ENCODE measurements at regions not wholly inside any gene's neighbourhood (a gene's known extent, or its start where the extent isn't known, plus 50 kb on each side); places are given as distances from the start of the nearest gene placed in this dataset.

DNA sequence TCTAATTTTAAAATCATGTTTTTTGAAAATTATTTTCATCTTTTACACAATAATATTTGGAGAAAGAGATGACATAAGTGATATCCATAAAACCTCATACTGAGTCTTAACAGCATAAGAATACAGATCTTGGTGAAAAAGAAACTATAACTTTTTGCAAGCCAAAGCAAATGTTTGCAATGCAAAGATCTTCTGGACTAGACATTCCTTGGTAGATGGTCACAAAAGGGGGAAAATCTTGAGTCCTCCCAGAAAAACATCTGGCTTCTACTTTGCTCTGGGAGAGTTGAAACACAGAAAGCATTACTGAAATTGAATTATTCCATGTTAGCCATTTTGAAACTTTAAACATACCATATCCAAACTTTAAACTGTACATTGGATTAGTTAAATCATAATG is 308.2 kb downstream of the ANXA1 start:
- DNase-seq (ENCODE audit: low spot score) = no peak

DNA sequence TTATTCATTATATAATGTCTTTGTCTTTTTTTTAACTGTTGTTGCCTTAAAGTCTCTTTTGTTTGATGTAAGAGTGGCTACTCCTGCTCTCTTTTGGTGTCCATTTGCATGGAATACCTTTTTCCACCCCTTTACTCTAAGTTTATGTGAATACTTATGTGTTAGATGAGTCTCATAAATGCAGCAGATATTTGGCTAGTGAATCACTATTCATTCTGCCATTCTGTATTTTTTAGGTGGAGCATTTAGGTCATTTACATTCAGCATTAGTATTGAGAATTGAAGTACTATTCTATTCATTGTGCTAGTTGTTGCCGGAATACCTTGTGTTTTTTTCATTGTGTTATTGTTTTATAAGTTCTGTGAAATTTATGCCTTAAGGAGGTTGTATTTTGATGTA is 317.1 kb downstream of the ANXA1 start:
- DNase-seq (ENCODE audit: low spot score) = no peak

DNA sequence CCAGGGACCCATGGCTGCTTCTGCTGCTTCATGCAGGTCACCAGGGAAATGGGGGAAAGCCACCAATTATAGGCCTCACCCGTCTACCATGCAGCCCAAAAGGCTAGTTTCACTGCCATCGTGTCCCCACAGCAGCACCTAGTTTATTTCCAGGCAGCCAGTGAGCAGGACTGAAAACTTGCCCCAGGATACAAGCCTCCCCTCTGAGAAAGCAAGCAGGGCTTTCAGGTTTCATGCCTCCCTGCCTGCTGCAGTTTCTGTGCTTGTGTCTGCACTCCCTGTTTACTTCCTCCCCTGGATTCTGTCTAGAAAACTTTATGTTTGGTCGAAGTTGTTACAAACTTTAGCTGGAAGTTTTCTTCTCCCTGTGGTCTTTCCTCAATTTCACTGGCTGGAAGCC is 319.1 kb downstream of the ANXA1 start:
- DNase-seq (ENCODE audit: low spot score) = no peak

DNA sequence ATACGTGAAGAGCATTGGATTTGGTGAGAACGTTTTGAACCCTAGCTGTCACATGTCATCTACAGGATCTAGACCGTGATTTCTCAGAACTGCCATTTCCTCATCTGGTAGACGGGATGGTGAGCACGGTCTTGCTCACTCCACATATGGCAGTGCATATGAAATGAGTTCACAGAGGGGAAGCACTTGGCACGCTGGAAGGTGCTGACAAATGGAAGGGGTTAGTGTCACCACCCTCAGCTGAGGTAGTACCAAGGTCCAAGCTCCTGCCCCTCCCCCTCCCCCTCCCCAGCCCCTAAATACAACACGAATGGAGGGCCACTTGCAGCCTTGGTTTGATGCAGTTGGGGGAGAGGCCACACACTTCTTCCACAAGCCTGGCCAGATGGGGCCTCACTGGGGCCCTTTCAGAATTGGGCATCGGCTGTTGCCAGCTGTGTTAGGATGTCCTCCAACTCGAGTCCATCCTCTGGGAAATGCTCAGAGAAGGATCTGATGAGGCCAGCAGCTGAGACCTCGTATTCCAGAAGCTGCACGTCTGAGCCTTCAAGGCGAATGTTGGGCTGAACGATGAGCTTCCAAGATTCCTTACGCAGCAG is 322.4 kb downstream of the ANXA1 start:
- no peak for DNase-seq (ENCODE audit: low spot score)

DNA sequence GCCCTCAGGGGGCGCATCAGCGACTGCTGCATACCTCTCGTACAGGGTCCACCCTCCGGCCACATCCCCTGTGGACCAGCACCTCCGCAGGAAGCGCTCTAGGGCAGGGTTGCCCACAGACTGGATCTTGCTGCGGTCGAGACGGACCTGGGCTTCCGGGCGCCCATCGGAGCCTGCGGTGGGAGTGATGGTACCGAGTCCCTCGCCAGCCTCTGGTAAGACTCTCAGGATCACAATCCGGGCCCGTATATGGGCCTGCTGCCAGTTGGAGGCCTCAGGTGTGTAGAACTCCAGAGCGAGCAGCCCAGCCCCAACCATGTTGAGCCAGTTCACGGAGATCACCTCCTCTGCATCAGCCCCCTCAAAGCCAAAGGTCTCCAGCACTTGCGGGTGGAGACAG is 323.0 kb downstream of the ANXA1 start:
- DNase-seq (ENCODE audit: low spot score) = no peak

DNA sequence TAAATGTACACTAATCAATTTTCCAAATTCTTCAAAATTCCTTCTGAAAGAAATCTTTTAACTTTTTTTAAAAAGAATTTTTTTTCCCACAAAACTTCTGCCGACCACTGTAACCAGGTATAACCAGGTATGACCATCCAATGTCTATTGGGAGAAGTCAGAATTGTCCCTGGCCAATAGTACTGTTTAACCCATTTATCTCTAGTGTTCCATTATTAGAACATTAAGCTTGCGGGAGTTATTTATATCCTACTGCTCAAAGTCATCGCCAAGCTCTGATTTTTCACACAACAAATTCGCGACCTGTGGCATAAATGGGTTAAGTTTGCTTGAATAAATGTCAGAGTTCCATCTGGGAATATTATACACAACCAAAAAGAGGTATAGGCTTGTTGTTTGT is 343.2 kb downstream of the ANXA1 start:
- no peak for DNase-seq (ENCODE audit: low spot score)

DNA sequence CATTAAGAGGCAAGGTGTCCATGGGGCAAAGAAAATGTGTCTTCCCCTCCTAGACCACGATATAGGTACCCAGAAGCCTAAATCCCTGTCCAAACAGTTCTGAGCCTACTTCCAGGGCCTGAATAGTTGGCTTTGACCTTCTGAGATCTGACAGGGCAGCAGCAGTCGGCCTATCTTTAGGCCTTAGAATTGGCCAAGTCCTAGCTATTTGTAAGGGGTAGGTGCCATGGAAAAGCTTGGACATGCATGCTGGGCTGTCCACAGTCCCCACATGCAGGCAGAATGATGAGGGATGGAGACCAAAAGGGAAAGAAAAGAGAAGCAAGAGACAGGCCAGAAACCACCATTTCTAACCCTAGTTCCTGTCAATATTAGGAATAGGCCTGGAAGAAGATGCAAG is 346.1 kb downstream of the ANXA1 start:
- DNase-seq (ENCODE audit: low spot score) = no peak

DNA sequence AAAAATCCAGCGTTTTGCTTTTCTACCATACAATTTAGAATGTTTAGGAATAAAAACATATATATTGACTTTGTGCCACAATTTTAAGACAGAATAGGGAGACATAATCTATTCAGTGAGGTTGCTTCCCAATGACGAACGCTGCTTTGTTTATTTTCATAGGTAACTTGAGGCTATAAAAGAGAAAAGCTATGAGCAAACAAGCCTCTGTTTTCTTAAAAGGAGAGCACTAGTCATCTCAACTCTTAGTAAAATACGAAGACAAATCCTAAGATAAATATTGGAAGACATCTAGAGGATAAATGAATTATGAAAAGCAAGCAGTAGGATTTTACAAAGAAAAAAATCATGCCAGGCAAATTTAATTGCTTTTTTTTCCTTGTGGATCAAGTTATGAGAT is 363.6 kb downstream of the ANXA1 start:
- DNase-seq (ENCODE audit: low spot score) = no peak

DNA sequence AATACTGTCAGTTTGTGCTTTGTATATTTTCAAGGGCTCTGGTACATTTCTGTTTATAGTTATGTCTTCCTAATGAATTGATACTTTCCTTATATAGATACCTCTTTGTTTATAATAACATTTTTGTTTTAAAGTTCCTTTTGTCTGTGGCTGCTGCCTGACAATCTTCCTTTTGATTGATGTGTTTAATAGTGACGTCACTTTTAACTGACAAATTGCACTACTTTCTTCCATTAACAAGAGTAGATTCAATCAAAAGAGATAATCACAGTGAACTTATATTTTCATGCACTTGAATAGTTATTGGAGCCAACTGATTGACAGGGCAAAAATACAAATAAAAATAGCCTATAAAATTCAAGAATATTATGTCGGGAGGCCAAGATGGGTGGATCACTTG is 371.7 kb downstream of the ANXA1 start:
- DNase-seq (ENCODE audit: low spot score) = no peak

DNA sequence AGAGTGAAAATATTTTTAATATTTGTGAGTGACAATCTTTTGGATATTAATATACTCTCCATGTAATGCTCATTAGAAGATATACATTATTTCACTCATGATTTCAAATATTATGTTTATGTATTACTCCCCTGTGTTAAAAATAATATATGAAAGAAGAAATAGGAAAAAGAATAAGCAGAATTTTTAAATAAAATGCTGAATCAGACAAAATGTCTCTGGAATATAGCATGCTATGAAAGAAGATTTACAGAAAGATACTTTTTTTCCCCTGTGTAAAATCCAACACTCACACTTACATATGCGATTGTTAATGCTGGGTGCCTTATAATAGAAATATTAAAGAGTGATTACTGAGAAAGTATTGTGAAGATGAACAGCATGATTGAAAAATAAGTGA is 373.7 kb downstream of the ANXA1 start:
- DNase-seq (ENCODE audit: low spot score) = no peak

DNA sequence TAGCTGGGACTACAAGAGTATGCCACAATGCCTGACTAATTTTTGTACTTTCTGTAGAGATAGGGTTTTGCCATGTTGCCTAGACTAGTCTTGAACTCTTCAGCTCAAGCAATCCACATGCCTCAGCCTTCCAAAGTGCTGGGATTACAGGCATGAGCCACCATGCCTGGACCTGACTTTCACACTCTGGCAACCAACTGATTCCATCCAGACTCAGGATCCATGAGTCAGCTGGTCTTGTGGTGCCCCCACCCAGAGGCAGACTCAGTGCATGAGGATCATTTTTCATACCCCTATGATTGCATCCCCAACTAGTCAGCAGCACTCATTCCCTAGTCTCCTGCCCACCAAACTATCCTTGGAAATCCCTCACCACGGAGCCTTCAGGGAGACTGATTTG is 375.9 kb downstream of the ANXA1 start:
- no peak for DNase-seq (ENCODE audit: low spot score)

DNA sequence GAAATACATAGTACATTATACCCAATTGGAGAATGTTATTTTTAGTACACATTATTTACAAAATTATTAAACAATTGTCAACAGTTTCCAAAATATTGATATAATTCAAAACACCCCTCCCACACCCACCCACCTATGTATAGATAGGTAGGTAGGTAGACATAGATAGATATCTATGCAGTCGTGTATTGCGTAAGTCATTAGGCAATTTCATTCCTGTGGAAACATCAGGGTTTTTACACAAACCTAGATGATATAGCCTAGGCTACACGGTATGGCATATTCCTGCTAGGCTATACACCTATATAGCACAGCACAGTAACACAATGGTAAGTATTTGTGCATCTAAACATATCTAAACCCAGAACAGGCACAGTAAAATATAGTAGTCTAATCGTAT is 377.3 kb downstream of the ANXA1 start:
- no peak for DNase-seq (ENCODE audit: low spot score)

DNA sequence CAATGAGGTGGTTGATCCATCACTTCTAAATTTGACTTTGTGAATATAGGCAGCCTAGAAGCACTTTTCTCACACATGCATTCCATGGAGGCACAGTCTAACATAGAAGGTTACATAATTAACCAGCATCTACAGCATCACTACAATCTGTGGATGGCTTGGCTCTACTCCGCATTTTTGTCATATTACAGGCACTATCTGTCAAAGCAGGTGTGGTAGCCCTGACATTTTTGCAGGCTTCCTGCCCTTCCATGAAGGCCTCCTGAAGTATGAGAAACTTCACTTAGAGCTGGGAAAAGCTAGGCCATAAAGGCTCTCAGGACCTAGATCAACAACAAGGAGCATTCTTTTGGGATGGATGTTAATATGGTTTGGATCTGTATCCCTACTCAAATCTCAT is 378.0 kb downstream of the ANXA1 start:
- no peak for DNase-seq (ENCODE audit: low spot score)

DNA sequence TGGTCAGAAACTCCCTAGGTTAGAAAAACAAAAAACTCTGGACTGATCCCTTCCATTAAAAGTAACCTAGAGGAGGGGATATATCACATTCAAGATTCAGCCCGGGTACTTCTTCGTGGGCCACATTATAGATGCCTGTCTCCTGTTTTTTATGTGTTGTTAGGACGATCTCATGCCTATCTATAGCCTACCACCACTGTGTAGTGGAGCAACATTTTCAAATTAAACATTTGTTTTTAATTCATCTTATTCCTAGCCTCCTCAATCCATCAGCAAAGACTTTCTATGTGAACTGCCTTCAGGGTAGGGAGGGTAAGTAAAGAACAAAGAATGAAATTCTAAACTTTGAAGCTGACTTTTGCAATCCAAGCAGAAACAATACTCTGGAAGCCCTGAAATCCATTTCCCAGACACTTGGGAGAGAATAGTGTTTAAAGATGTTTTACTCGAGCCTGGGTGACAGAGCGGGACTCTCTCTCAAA is 379.4 kb downstream of the ANXA1 start:
- no peak for DNase-seq (ENCODE audit: low spot score)

DNA sequence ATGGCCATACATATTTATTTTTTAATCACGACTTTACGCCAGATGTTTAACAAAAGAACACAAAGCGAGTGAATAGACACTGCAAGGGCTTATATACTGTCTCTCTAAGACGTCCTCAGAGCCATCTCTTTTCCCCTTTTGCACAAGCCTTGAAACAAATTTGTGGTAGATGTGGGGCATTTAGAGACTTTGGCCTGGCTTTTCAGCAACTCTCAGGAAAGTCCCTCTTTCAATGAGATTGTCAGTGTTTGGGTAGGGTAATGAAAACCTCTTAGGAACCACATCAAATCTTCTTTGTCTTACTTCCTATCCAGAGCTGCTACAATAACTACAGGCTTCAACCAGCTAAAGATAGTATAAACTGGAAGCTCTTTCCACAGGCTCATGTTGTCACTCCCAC is 380.0 kb downstream of the ANXA1 start:
- DNase-seq (ENCODE audit: low spot score) = no peak

DNA sequence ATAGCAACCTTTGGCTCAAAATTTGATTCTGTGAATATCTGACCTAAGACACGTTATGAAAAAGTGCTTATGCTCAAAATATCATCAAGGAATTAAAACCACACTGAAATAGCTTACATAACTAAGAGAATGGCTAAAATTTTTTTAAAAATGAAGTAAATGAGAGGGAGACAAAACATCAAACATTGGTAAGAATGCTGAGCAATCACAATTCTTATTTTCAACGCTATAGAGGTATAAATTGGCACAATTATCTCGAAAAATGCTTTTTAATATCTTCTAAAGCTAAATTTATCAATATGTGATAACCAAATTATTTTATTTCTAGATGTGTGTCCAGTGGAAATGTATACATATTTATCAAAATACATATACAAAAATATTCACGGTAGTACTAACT is 381.3 kb downstream of the ANXA1 start:
- DNase-seq (ENCODE audit: low spot score) = no peak

DNA sequence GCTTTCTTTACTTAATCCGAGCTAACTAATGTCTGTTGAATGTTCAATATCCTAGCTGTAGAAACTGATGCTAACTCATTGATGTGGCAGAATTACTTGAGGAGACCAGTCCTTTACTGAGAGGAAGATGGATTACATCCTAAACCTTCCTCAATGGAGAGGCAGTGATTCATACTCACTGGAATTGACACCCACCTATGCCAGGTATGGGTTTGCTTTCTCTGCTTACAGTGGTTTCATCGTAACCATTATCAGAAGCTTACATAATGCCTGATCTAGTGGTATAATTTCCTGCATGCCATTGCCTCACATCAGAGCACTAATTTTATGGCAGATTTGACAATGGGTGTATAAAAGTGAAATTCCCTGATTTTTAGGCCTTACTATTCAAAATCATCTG is 384.7 kb downstream of the ANXA1 start:
- no peak for DNase-seq (ENCODE audit: low spot score)

DNA sequence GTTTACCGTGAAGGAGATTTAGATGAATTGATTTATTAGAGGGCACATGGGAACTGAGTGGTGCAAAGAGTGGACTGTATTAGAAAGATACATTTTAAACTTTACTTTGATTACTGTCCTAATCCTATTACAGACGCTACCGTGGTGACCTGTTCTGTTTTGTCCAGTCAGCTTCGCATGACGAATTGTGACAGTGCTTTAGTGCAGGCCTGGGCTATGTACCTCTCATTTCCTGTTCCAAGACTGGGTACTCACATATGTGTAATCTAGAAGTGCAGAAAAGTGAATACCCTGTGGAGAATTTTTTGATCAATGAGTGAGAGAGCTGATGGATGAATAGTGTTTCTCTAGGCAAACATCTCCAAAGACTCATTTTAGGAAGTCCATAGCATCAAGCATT is 385.9 kb downstream of the ANXA1 start:
- no peak for DNase-seq (ENCODE audit: low spot score)

DNA sequence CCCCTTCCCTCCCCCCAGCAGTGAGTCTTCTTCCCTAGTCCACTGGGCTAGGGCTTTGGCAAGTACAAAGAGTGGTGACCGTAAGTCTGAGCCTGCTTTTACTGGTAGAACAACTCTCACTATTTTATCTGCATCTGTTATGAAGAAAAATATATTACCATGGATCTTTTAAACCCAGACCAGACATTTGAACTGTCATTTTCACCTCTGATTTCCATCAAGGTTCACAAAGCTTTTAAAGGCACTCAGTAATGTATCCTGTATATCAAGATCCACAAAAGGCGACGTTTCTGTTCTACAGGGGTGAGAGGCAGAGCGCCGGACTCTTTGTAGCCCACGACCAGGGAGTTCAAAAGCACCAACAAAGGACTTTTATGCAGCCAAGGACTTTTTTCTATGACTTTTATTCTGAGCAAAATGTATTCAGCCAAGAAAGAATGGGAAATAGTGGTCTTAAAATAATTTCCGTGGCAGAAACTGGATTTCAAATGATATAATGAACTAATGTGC is 388.3 kb downstream of the ANXA1 start:
- no peak for DNase-seq (ENCODE audit: low spot score)

DNA sequence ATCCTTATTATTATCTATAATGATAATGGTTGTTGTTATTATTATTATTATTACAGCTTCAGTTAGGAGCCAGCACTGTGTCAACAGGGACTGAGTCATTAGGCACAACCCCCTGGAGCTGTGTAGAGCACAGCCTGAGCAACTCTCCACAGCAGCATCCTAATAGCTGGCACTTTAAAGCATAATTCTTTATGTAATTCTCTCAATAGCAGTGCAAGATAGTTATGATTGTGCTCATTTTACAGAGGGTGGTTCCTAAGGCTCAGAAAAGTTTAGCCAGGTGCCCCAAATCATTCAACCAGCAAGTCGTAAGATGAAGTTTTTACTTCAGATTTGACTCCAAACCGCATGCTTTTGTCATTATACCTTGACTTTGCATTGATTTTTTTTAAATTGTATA is 390.3 kb downstream of the ANXA1 start:
- no peak for DNase-seq (ENCODE audit: low spot score)

DNA sequence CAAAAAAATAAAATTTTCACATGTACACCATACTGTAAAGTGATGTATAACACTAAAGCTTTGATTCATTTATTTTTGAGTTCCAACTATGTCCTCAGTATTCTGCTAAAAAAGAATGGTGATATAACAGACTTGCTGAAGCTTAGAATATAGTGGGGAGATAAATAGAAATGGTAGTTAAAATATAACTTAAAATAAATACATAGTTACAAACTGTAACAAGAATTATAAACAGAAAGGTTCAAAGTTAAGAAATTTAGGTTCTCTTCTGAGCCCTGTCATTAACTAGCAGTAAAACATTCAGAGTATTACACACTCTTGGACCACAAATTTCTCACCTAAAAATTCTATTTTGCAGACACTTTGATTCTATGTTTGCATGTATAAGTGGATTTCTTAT is 392.1 kb downstream of the ANXA1 start:
- no peak for DNase-seq (ENCODE audit: low spot score)

DNA sequence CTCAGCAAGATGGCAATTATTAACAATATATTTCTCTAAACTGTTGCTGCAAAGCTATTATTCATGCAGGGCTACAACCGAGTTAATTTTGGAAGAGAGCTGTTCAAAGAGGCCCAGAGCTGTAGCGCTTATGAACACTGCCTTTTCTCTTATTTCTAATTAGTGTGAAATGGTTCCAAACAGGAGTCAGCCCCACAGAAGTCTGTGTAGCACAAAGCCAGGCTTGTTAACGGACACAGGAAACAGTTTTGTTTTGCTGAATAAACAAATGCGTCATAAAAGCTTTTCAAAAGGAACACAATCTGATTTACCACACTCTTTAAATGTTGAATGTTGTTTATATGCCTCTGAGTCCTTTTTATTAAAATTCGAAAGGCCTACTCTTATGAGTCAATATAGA is 396.5 kb downstream of the ANXA1 start:
- peak; percentile 91 for DNase-seq (ENCODE audit: low spot score)

DNA sequence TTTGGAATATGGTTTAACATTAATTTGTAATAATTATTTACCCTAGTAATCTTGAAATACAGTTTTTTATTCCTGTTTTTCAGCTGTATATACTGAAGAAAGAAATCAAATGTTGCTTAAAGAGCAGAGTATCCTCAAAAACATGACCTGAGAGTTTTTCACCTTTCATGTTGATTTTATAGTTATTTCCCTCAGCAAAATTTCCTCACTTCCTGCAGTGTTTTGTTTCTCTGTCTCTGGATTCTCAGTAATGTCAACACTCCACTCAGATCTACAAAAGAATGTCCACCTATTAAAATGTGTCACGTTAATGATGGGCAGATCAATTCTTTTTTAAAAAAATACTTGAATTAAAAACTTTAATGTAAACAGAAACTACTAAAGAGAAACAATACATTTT is 398.3 kb downstream of the ANXA1 start:
- no peak for DNase-seq (ENCODE audit: low spot score)

DNA sequence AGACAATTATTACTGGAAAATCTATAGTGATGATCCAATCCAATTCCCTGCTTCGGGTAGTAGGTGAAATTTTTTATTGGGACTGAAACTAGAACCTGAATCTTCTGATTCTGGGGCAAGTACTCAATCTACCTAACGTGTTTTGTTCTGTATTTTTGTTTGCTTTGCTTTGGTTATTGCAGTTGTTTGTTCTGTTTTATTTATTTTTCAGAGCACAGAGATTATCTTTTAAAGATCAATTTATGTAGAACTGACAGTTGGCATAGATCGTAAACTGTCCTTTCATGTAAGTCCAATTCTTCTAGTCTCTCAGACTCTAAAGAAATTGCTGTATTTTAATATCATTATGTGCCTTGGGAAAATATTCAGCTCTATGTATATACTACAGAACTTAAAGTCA is 401.6 kb downstream of the ANXA1 start:
- no peak for DNase-seq (ENCODE audit: low spot score)

DNA sequence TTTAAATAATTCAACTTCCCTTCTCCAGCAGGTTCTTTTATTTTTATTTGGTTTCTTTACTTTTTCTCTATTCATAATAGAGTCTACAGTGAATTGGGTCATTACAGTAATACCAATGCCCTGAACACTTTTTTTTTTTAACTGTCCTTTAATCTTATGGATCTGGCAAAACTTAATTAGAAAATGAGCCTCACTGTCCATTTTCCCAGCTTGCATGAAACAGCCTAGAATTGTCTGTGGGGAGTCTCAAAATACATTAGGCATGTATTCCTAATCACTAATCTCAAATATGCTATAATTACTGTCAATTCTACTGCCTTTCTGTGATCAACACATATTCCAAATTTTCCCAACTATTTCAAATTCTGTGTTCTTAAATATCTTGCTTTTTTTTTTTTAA is 406.8 kb downstream of the ANXA1 start:
- DNase-seq (ENCODE audit: low spot score) = no peak

Measured in pons (tissue), 1 donor.